Panc1 (cell line): ENCODE measurements at regions not wholly inside any gene's neighbourhood (a gene's known extent, or its start where the extent isn't known, plus 50 kb on each side); places are given as distances from the start of the nearest gene placed in this dataset.

Source experiments
- CTCF ChIP-seq: fragments of 450-650 bp; IDR thresholded peaks from 2 replicates; pipeline ENCODE4 v1.5.1; 2017; ENCODE audit warnings: mild to moderate bottlenecking
- TF ChIP-seq, protein P1 (sequence below), 2 experiments: IDR thresholded peaks; 2 replicates each; pipeline ENCODE4 v1.6.1; 2011 to 2012; ENCODE audit warnings: low read depth in 2 of 2, control low read depth in 1 of 2, low read length in 1 of 2, mild to moderate bottlenecking in 1 of 2, moderate library complexity in 1 of 2; ENCODE audit not compliant: insufficient read depth in 1 of 2

- TF ChIP-seq CTCF: no peak
- TF ChIP-seq, protein P1, sequence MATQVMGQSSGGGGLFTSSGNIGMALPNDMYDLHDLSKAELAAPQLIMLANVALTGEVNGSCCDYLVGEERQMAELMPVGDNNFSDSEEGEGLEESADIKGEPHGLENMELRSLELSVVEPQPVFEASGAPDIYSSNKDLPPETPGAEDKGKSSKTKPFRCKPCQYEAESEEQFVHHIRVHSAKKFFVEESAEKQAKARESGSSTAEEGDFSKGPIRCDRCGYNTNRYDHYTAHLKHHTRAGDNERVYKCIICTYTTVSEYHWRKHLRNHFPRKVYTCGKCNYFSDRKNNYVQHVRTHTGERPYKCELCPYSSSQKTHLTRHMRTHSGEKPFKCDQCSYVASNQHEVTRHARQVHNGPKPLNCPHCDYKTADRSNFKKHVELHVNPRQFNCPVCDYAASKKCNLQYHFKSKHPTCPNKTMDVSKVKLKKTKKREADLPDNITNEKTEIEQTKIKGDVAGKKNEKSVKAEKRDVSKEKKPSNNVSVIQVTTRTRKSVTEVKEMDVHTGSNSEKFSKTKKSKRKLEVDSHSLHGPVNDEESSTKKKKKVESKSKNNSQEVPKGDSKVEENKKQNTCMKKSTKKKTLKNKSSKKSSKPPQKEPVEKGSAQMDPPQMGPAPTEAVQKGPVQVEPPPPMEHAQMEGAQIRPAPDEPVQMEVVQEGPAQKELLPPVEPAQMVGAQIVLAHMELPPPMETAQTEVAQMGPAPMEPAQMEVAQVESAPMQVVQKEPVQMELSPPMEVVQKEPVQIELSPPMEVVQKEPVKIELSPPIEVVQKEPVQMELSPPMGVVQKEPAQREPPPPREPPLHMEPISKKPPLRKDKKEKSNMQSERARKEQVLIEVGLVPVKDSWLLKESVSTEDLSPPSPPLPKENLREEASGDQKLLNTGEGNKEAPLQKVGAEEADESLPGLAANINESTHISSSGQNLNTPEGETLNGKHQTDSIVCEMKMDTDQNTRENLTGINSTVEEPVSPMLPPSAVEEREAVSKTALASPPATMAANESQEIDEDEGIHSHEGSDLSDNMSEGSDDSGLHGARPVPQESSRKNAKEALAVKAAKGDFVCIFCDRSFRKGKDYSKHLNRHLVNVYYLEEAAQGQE (IDR thresholded peaks at IDR 0.05; ENCODE audit: insufficient read depth in 1 of 2, low read depth in 2 of 2, low read length in 1 of 2): no peak
These were observed 268.3 kb downstream of the ARRDC4 start for GRCh38 chr15:98228846-98229245.
